DMS 273 treated with DMSO at 0.1 percent for 48 hours (cell line): ENCODE measurements at regions not wholly inside any gene's neighbourhood (a gene's known extent, or its start where the extent isn't known, plus 50 kb on each side); places are given as distances from the start of the nearest gene placed in this dataset.

Experiments
- DNase-seq: peaks from one replicate; lab custom pipeline; 2025; lab: John Stamatoyannopoulos, UW

DNA sequence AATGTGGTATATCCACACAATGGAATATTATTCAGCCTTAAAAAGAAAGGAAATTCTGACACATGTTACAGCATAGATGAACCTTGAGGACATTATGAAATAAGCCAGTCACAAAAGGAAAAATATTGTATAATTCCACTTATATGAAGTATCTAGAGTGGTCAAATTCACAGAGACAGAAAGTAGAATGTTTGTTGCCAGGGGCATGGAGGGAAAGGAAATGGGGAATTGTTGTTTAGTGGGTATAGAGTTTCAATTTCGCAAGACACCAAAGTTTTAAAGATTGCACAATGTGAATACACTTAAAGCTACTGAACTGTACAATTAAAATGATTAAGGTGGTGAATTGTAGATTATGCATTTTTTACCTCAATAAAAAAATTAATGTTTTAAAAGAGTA, 92.9 kb downstream of the TXNL1 start:
- no peak for DNase-seq

DNA sequence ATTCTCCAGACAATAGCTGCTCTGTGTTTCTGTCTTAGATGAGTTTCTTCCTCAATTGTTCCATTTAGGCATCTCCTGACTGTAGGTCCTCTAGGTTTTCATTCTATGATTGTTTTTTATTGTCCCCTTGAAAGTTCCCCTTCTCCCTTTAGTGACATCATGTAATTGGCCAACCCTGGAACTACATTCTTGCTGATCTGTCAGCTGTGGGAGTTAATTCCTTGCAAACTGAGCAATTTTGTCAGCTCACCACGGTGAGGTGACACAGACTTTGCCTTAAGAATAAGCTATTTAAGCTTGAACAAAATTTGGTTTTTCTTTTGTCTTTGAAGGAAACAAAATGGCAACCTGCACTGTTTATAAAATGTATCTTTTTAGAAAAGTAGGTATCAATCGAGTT, 95.9 kb downstream of the TXNL1 start:
- no peak for DNase-seq

DNA sequence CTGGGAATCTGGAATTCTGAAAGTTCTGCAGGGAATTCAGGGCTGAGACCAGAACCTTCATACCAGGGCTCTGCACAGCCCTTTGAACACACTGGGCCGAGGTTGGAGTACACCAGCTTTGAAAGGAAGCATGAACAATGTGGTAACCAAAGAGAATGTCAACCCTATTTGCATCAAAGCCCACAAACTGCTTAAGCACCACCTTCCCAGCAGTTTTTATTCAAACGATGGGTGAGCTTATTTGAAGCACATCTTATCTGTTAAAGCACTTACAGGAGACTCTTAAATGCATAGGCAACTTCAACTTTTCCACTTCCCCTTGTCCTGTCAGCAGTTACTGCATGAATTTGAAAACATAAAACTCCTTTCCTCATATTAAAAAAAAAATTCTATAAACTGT, 96.6 kb downstream of the TXNL1 start:
- no peak for DNase-seq

DNA sequence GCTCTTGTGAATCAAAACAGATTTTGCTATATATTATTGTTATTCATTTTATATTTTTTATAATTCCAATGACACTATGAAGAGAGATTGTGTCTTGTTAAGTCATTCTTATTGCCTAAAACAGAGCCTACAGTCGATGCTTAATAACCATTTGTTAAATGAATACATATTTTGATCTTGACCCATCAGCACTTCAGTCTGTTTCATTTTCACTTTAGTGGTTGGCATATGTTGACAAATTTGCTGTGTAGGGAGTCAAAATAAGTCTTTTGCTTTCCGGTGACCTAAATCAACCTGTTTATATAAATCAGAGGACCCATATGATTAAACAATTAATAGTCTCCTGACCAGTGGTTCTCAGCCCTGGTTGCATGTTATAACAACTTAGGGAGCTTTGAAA, 97.1 kb downstream of the TXNL1 start:
- DNase-seq = no peak

DNA sequence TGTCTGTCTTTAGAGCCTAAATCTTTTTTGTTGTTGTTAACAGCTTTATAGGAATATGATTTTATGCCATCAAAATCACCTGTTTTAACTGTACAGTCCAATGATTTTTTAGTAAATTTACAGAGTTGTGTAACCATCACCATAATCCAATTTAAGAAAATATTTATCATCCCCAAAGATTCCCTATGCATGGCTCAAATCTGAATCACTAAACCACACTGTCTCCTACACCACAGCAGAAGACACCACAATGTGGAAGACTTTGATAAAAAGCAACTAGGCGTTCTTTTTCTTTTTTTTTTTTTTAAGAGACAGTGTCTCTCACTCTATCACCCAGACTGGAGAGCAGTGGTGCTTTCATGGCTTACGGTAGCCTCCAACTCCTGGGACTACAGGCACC, 99.6 kb downstream of the TXNL1 start:
- no peak for DNase-seq

DNA sequence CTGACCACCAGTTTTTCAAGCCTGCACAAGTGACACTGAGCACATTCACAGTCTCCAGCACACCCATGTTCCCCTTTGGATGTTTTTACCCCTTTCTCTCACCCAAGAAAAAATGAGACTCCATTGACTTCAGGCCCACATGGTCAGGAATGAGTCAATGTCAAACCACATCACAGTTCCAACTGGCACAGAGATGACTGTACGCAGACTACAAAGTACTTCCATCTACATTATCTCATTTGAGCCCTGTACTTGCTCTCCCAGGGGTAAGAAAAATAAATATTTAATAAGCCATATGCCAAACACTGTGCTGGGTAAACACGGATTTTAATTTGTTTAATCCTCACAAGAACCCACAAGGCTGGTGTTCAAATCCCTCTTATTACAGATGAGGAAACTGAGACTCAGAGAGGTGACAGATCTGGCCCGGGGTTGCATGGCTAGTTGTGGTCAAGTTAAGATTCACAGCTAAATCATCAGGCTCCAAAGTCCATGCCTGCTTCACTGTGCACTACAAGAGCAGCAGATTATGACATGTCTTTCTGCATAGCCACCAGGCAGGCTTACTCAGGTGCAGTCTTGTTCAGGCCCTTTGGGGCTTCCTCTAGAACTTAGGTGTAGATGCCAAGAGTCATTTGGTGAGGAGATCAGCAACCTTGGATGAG, 106.1 kb downstream of the TXNL1 start:
- no peak for DNase-seq

DNA sequence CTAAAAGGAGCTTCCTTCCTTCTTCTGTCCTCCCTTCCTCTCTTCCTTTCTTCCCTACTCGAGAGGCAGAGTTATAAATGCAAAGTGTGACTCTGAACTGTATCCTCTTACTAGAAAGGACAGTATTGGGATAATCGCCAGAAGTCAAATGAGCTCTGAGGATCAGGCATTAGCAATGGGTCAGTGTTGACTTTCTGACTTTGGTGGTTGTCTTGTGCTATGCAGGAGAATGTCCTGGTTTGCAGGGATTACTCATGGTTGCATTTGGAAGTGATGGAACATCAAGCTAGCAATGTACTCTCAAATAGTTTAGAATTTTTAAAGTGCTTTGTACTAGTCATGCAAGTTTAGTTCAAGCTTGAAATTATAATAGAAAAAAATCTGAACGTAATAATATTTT, 115.6 kb downstream of the TXNL1 start:
- no peak for DNase-seq

DNA sequence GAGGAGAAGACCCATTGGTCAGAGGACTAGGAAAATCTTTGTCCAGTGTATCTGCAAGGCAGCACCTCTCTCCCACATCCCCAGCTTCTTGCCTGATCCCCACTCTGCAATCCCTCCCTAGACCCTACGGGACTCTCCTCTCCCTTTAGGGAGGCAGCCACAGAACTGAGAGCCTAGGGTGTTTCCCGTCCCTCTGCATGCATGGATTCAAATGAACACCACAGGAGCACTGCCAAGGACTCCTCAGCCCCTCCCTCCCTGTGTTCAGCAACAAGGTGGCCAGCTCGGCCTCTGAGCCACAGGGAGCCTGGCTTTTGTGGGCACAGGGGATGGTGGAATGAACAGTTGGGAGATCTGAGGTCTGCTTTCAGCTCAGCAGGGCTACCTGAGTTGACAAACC, 117.1 kb downstream of the TXNL1 start:
- DNase-seq = no peak

DNA sequence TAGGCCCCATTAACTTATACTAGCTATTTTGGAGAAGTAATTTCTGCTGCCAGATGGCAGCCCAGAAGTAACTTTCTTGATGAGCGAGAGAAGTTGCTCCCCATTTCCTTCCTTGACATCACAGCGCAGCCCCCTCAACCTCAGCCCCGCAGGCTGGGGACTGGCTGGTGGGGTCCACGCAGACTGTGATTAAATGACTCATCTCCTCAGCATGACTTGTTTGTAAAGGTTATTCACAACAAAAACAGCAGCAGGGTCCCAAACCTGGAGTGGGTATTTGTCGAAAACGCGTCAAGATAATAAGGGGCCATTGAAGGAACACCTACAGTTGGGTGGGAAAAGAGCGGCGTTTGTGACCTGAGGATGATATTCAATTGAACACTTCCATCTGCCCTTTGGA, 120.6 kb downstream of the TXNL1 start:
- DNase-seq = no peak

DNA sequence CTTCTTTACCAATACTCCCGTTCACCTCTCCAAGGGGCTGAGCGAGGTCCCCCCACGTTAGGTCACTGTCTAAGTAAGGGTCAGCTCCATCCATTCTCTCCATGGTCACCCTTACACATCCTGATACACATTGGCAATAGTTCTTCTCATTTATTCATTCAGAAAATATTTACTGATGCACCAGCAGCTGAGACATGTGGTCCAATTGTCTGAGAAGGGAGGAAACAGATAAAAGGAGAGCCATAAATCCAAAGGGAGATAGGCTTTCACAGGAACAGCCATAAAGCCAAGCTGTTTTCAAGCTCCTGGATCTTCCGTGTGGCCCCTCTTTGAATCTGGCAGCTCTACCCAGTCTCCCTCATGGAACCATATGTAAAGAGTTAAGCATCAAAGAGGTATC, 121.2 kb downstream of the TXNL1 start:
- no peak for DNase-seq

DNA sequence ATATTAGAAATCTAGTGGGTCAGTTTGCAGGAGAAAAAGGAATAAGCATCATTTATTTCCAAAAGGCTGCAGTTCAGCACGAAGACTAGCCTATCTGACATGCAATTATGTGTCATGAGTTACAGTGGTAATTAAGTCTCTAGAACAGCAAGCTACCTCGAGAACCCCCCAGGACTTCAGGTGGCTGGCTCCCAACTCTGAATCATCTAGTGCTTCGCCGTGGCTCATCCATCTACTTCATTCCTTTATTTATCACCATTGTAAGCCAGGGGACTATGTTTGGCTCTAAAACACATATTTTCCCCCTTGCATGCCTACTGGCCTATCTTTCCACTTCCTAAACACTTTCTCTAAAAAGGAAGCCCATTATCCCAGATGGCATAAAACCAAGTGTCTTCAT, 121.6 kb downstream of the TXNL1 start:
- no peak for DNase-seq

DNA sequence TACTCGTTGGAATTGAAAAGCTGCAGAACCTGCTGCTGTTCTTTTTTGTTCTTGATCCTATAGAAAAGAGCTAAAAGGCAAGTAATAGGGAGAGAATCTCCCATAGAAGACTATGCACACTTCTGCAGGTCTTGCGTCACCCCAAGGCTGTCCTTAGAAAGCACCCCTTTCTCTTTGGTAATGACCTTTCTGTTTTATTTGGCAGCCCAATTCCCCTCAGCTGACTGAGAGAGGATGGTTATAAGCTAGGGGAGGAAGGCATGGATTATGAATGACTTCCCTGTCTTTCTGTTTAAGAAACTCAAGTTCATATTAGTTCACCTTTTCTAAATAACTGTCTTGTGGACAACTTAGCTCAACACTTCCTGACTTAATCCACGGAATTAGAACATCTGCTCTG, 122.9 kb downstream of the TXNL1 start:
- no peak for DNase-seq

DNA sequence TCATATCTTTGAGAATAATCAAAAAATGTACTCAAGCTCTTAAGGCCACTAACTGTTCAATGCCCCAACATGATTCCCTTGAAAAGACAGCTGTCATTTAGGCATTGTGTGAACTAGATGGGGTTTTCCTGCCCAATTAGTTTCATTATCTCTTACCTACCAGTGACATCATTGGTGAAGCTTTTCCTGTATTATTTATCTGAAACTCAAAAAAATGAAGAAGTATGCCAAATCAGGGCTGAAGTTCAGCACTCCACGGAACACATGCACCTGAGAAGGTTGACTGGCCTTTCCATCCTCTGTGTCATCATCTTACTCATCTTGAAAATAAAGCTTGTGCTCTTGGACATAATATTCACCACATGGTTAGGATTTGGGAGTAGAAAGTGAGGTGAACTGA, 126.4 kb downstream of the TXNL1 start:
- no peak for DNase-seq

DNA sequence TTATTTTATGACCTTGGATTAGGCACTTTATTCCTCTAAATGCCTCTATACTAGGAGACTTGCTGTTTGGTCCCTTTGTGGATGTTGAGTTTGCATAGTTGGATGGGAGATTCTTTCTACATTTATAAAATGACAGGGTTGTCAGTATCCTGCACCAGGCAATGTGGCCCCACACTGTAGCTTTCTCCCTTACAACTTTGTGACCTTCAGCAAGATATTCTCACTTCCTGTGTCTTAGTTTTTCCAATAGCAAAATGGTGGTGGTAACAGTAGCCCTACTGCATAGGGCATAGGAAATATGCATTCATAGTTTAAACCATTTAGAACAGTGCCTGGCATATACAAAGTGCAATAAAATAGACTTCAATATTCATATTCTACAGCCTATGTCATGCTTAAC, 128.3 kb downstream of the TXNL1 start:
- no peak for DNase-seq

DNA sequence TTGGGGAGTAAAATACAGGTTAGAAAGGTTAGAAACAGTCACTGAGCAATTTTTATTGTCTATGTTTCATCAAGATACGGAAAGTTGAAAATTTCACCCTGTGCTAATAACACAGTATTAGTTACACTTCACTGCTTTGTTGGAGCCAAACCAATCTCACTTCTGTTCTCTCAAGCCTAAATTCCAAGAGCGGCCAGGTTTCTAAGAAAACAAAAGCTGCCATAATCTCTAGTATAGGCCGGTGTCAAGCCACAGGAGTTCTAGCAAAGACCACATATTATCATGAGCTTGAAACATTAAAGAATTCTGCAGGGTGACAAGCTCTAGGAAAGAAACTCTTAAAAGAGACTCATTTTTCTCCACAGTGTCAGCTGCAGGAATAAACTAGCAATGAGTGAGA, 128.7 kb downstream of the TXNL1 start:
- no peak for DNase-seq

DNA sequence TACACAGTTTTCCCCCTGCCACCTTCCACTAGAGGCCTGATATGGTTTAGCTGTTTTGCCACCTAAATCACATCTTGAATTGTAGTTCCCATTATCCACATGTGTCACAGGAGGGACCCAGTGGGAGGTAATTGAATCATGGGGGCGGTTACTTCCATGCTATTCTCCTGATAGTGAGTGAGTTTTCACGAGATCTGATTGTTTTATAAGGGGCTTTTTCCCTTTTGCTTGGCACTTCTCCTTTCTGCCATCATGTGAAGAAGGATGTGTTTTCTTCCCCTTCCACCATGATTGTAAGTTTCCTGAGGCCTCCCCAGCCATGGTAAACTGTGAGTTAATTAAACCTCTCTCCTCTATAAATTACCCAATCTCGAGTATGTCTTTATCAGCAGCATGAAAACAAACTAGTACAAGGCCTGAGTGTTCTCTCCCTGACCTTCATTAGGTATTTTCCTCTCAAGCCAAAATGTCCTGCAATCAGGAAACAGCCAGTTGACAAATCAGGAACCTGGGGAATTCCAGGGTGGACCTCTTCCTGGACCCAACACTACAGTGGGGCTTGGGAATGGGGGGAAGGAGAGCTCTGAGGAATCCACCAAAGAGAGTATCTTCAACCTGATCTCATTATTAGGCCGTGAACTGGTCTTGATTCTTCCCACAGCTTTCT, 129.9 kb downstream of the TXNL1 start:
- DNase-seq = no peak

DNA sequence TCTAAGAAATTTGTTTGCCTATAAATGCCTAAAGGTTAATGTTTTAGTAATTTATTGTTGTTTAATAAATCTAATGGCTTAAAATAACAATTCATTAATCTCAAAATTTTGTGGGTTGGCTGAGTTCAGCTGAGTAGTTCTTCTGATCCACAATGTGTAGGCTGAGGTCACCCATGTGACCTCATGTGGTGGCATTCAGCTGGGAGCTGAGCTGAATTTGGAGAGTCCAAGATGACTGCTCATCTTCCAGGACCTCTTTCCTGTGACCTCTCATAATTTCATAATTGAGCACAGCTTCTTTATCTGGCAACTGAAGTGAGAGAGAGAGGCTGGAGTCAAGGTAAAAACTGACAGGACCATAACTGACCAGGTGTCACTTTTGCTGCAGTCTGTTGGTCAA, 132.4 kb downstream of the TXNL1 start:
- DNase-seq = no peak

DNA sequence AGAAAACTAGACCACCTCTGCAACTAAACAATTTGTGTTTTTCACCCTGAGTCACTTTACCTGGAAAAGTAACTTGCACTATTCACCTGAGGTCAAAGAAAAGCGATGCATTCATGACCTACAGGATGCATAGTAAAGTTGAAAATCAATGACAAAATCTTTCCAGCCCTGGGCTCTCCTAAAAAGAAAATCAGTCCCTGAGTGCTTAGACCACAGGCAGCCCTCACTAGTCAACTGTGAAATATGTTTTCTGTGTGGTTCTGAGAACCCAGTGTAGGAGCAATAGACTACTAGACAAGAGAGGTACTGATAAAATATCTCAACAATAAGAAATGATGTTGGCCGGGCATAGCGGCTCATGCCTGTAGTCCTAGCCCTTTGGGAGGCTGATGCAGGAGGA, 133.1 kb downstream of the TXNL1 start:
- DNase-seq = no peak

DNA sequence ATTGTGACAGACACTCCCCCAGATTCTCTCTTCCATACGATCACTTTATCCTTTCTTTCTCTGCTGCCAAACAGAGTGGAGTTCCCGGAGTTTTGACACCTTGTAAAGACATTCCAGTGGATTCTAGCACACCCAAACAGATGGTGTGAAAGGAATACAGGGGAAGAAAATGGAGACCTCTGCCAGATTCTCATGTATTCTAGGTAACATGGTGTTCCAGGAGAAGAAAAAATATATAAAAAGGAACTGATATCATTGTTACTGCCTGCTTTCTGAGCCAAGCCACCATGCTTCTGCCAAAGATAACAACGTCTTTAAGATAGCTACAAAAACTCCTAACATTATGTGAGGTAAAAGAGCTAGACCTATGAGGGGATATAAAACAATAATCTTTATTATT, 136.5 kb downstream of the TXNL1 start:
- DNase-seq = no peak

DNA sequence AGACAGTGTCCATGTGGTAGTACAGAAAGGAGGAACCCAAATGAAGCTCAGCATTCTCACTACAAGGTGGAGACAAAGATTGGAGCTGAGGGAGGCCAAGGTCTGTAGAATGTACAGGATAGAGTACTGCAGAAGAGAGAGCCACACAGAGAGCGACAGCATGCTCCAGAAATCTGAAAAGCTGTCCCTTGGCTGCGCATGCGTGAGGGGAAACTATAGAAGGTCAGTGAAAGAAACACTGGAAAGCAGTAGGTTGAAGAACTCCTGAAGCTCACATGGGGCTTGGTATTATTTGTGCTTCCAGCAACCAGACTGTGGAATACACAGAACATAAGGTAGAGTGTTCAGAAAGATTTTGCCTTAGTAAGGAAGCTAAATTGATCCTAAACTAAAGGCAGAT, 142.5 kb downstream of the TXNL1 start:
- DNase-seq = no peak

DNA sequence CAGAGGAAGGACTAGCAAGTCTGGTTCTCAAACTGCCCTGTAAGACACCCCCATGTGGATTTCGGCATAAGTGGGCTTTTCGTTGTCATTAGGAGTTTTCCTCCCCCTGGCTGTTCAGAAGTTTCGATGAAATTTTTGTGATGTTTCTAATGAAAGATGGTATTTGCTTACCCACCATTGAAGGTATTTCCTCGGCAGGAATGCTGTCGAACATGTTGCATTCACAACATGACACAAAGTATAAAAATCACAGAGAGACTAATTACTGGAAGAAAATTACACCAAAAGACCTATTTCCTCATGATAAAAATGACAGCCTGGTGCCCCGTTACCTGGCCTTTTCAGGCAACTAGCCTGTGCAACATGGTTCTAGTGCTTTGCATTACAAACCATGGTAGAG, 144.9 kb downstream of the TXNL1 start:
- no peak for DNase-seq

DNA sequence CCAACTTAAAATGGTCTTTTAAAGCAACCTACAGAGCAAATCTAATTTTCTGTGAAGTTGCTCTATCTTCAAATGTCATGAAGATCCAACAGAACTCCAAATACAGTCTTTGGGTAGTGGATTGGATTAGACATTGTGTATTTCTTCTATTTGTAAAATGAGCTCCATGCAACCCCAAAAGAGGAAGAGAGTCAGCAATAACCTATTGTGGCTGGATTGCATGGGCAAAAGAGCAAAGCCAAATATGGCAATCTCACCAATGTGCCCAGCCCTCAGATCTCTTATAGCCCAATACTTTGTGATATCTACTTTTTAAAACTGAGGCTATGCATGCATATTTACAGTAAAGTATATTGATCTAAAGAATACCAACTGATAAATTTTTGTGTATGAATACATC, 146.3 kb downstream of the TXNL1 start:
- DNase-seq = no peak

DNA sequence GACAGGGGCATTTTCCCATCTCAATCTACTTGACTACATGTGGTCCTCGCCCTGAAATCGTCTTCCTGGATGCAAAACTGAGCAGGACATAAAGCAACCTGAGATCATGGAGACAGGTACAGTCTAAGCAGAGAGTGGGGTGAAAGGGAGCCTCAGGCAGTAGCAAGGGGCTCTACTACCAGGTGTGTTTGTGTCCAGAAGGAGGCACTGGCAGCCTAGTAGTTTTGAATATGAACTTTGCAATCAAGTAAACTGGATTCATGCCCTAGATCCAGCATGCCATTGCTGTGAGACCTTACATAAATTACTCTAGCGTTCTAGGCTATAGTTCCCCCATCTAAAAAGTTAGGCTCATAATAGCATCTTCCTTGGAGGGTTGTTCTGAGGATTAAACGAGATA, 147.4 kb downstream of the TXNL1 start:
- no peak for DNase-seq

DNA sequence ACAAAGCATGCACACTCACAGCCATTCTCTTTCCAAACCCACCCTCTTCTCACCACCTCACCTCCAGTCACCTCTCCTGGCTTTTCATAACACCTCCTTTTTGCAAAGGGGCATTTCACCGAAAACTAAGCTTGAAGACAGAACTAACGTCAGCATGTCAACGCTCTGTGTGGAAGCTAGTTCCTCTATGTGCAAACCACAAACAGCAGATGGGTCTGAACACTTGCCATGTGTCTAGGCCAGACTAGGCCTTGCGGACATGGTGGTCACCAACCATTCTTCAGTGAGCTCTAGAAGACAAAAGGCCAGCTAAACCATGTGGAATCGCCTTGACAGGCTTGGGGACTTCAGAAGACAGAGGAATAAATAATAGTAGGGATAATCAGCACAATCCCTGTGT, 148.5 kb downstream of the TXNL1 start:
- DNase-seq = no peak
